HG02623 (cell line): ENCODE measurements at regions not wholly inside any gene's neighbourhood (a gene's known extent, or its start where the extent isn't known, plus 50 kb on each side); places are given as distances from the start of the nearest gene placed in this dataset.

Source experiments
- ATAC-seq: cut with Tn5 transposase; IDR thresholded peaks from one replicate; pipeline ENCODE4 v1.9.1; 2021; ENCODE audit warnings: moderate library complexity; ENCODE audit not compliant: unreplicated experiment

DNA sequence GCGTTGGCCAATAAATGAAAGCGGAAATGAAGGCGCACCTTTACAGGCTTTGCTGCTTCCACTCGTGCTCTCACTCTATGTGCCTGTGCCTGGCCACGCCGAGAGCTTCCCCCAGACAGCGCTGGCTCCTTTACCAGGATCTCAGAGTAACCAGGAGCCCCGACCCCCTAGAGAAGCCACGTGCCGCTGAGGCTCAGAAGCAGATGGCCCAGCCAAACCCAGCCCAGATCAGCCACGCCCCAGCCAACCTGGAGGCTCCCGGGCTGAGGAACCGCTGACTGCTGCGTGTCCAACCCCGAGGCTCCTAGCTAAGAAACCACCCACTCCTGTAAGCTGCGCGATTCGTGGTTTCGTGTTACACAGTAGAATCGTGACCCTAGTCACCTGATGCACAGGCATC is 199.3 kb downstream of the NCK2 start:
- no peak for ATAC-seq
